ENCODE measurements at regions not wholly inside any gene's neighbourhood (a gene's known extent, or its start where the extent isn't known, plus 50 kb on each side); places are given as distances from the start of the nearest gene placed in this dataset.

- TF ChIP-seq CTCF (IDR thresholded peaks at IDR 0.05) (no peak), POLR2A (IDR thresholded peaks at IDR 0.05) (no peak)
Measured at GRCh38 chr13:61672756-61673155, 257.1 kb upstream of the PCDH20 start.
